Caco-2 (cell line): ENCODE measurements at regions not wholly inside any gene's neighbourhood (a gene's known extent, or its start where the extent isn't known, plus 50 kb on each side); places are given as distances from the start of the nearest gene placed in this dataset.

ENCODE experiments used
- BruUV-seq: library from RNA; stranded (reverse); fragments of 400-500 nt; replicated peaks from 2 replicates; lab custom pipeline; 2021; lab: Mats Ljungman, UMichigan
- CTCF ChIA-PET: fragments of 300-600 bp; sonication (Branson Sonifier 250); formaldehyde crosslinking; loops from one replicate; lab custom pipeline; 2022; ENCODE audit warnings: antibody characterized with exemption; lab: Charles Lee
- POLR2A ChIA-PET: fragments of 300-600 bp; sonication (Branson Sonifier 250); formaldehyde crosslinking; loops from one replicate; lab custom pipeline; 2022; ENCODE audit warnings: antibody characterized with exemption; lab: Charles Lee
- DNase-seq, 2 experiments: peaks; one replicate each; pipeline versions ENCODE4 v3.0.0 to v3.0.0-alpha.2; 2020 to 2022
- H3K27me3 ChIP-seq: replicated peaks from 2 replicates; pipeline ENCODE4 v1.6.0; 2011; ENCODE audit warnings: low read length; ENCODE audit not compliant: control insufficient read depth, insufficient read depth
- H3K36me3 ChIP-seq: 2 replicates; pipeline ENCODE4 v1.5.1; 2011; ENCODE audit warnings: low read length; ENCODE audit not compliant: control insufficient read depth, insufficient read depth
- H3K4me1 ChIP-seq: fragments of 250-450 bp; sonication (Bioruptor Pico); 2 replicates; pipeline ENCODE4 v1.5.1; 2020; ENCODE audit warnings: mild to moderate bottlenecking
- H3K4me3 ChIP-seq: 2 replicates; pipeline ENCODE4 v1.5.1; 2011; ENCODE audit warnings: low read depth, mild to moderate bottlenecking, control low read depth, low read length
- H3K9me3 ChIP-seq: fragments of 250-450 bp; sonication (Bioruptor Pico); 2 replicates; pipeline ENCODE4 v1.5.1; 2020; ENCODE audit warnings: mild to moderate bottlenecking, moderate library complexity
- H3K27ac Mint-ChIP-seq: one replicate; pipeline ENCODE4 v1.8.0; 2022; ENCODE audit warnings: mixed read lengths; ENCODE audit not compliant: unreplicated experiment
- H3K27me3 Mint-ChIP-seq: one replicate; pipeline ENCODE4 v1.8.0; 2022; ENCODE audit warnings: mixed read lengths; ENCODE audit not compliant: insufficient read depth, unreplicated experiment
- H3K36me3 Mint-ChIP-seq: one replicate; pipeline ENCODE4 v1.8.0; 2022; ENCODE audit warnings: mild to moderate bottlenecking, mixed read lengths; ENCODE audit not compliant: insufficient read depth, unreplicated experiment
- H3K4me1 Mint-ChIP-seq: one replicate; pipeline ENCODE4 v1.8.0; 2022; ENCODE audit warnings: low read depth, mixed read lengths; ENCODE audit not compliant: unreplicated experiment
- H3K4me3 Mint-ChIP-seq: one replicate; pipeline ENCODE4 v1.8.0; 2022; ENCODE audit warnings: mild to moderate bottlenecking, moderate library complexity, mixed read lengths; ENCODE audit not compliant: unreplicated experiment
- H3K9me3 Mint-ChIP-seq: one replicate; pipeline ENCODE4 v1.8.0; 2022; ENCODE audit warnings: mixed read lengths; ENCODE audit not compliant: unreplicated experiment
- CTCF ChIP-seq, 2 experiments: fragments of 200-600 bp in 1 of 2; IDR thresholded peaks; 1 replicate in 1 of 2; 2 replicates in 1 of 2; pipeline versions ENCODE4 v1.5.1 to v1.8.0; 2011 to 2022; ENCODE audit warnings: antibody characterized with exemption in 1 of 2, control low read depth in 1 of 2, inconsistent platforms in 1 of 2, low read depth in 1 of 2, low read length in 1 of 2, mild to moderate bottlenecking in 1 of 2, moderate library complexity in 1 of 2; ENCODE audit not compliant: insufficient read depth in 1 of 2, severe bottlenecking in 1 of 2, unreplicated experiment in 1 of 2
- intact Hi-C: fragments of 100-400 bp; cut with micrococcal nuclease; formaldehyde crosslinking; loops from one replicate; pipeline ENCODE4 v1.10.0; 2022; ENCODE audit not compliant: unreplicated experiment

GRCh38 chr2:126798276-126799140 lies 100.2 kb upstream of the TEX51 start:
- H3K4me1 Mint-ChIP-seq = no peaks in the 10 kb centered on the region
- no peaks in the 10 kb centered on the region for H3K27me3 ChIP-seq
- H3K9me3 Mint-ChIP-seq = no peaks in the 10 kb centered on the region
- H3K36me3 Mint-ChIP-seq = no peaks in the 10 kb centered on the region
- H3K4me1 ChIP-seq = no peaks in the 10 kb centered on the region
- ChIA-PET POLR2A (no interaction called here), CTCF (no interaction called here)
- no peaks in the 10 kb centered on the region for H3K9me3 ChIP-seq
- BruUV-seq = no TSS peak
- no peak overlapping the region for H3K4me3 Mint-ChIP-seq
- TF ChIP-seq CTCF (IDR thresholded peaks at IDR 0.05; ENCODE audit: insufficient read depth in 1 of 2, low read depth in 1 of 2, low read length in 1 of 2, severe bottlenecking in 1 of 2, unreplicated experiment in 1 of 2) = no peak
- no peak overlapping the region for H3K4me3 ChIP-seq
- intact Hi-C loops = no loop called here
- no peaks in the 10 kb centered on the region for H3K36me3 ChIP-seq
- H3K27me3 Mint-ChIP-seq = peaks cover 14% of the 10 kb centered on the region
- H3K27ac Mint-ChIP-seq = no peak overlapping the region
- DNase-seq = no peak

GRCh38 chr2:126799301-126799700 lies 99.4 kb upstream of the TEX51 start:
- ChIA-PET POLR2A (no interaction called here), CTCF (no interaction called here)
- Mint-ChIP-seq H3K27me3 (peaks cover 13% of the 10 kb centered on the region), H3K4me3 (no peak overlapping the region), H3K27ac (no peak overlapping the region), H3K9me3 (no peaks in the 10 kb centered on the region), H3K4me1 (no peaks in the 10 kb centered on the region), H3K36me3 (no peaks in the 10 kb centered on the region)
- Histone ChIP-seq H3K4me3 (no peak overlapping the region), H3K9me3 (no peaks in the 10 kb centered on the region), H3K36me3 (no peaks in the 10 kb centered on the region), H3K27me3 (no peaks in the 10 kb centered on the region), H3K4me1 (no peaks in the 10 kb centered on the region)
- BruUV-seq = no TSS peak
- intact Hi-C loops = no loop called here
- TF ChIP-seq CTCF (IDR thresholded peaks at IDR 0.05; ENCODE audit: insufficient read depth in 1 of 2, low read depth in 1 of 2, low read length in 1 of 2, severe bottlenecking in 1 of 2, unreplicated experiment in 1 of 2) = no peak
- DNase-seq = no peak

GRCh38 chr2:126801473-126801872 lies 97.2 kb upstream of the TEX51 start:
- Histone ChIP-seq H3K9me3 (no peaks in the 10 kb centered on the region), H3K4me1 (no peaks in the 10 kb centered on the region), H3K27me3 (no peaks in the 10 kb centered on the region), H3K4me3 (no peak overlapping the region), H3K36me3 (no peaks in the 10 kb centered on the region)
- no peak for DNase-seq
- BruUV-seq = no TSS peak
- Mint-ChIP-seq H3K4me1 (no peaks in the 10 kb centered on the region), H3K27me3 (peaks cover 11% of the 10 kb centered on the region), H3K4me3 (no peak overlapping the region), H3K27ac (no peak overlapping the region), H3K9me3 (no peaks in the 10 kb centered on the region), H3K36me3 (no peaks in the 10 kb centered on the region)
- no peak for TF ChIP-seq CTCF (IDR thresholded peaks at IDR 0.05; ENCODE audit: insufficient read depth in 1 of 2, low read depth in 1 of 2, low read length in 1 of 2, severe bottlenecking in 1 of 2, unreplicated experiment in 1 of 2)
- POLR2A ChIA-PET = no interaction called here
- intact Hi-C loops = no loop called here
- CTCF ChIA-PET = interaction anchor here (1.5 kb wide), 1 partner anchor 170 kb away, joined by 3 read pairs; no protein-coding TSS in a partner anchor
